ENCODE measurements at regions not wholly inside any gene's neighbourhood (a gene's known extent, or its start where the extent isn't known, plus 50 kb on each side); places are given as distances from the start of the nearest gene placed in this dataset.

GRCh38 chr4:59127743-59128142, 2017.6 kb upstream of the IGFBP7 start:
- Mint-ChIP-seq H3K27ac (no peak overlapping the region), H3K4me3 (no peak overlapping the region), H3K9me3 (peaks cover 7% of the 10 kb centered on the region), H3K36me3 (no peaks in the 10 kb centered on the region), H3K4me1 (no peaks in the 10 kb centered on the region), H3K27me3 (no peaks in the 10 kb centered on the region)

GRCh38 chr4:59135248-59135985, 2025.2 kb upstream of the IGFBP7 start:
- no peak overlapping the region for H3K4me3 Mint-ChIP-seq
- H3K27me3 Mint-ChIP-seq: no peaks in the 10 kb centered on the region
- H3K9me3 Mint-ChIP-seq: peaks cover 6% of the 10 kb centered on the region
- no peaks in the 10 kb centered on the region for H3K4me1 Mint-ChIP-seq
- no peaks in the 10 kb centered on the region for H3K36me3 Mint-ChIP-seq
- H3K27ac Mint-ChIP-seq: no peak overlapping the region

GRCh38 chr4:59161249-59161648, 2038.9 kb upstream of the ADGRL3 start:
- H3K4me1 Mint-ChIP-seq: no peaks in the 10 kb centered on the region
- H3K9me3 Mint-ChIP-seq: peaks cover 22% of the 10 kb centered on the region
- no peaks in the 10 kb centered on the region for H3K27me3 Mint-ChIP-seq
- H3K4me3 Mint-ChIP-seq: no peak overlapping the region
- no peaks in the 10 kb centered on the region for H3K36me3 Mint-ChIP-seq
- H3K27ac Mint-ChIP-seq: no peak overlapping the region

- Mint-ChIP-seq H3K9me3 (no peaks in the 10 kb centered on the region), H3K4me3 (no peak overlapping the region), H3K36me3 (no peaks in the 10 kb centered on the region), H3K27me3 (no peaks in the 10 kb centered on the region), H3K4me1 (no peaks in the 10 kb centered on the region), H3K27ac (no peak overlapping the region)
Observed at GRCh38 chr4:59175617-59176016, 2024.5 kb upstream of the ADGRL3 start.

GRCh38 chr4:59179372-59179771, 2020.8 kb upstream of the ADGRL3 start:
- no peaks in the 10 kb centered on the region for H3K27me3 Mint-ChIP-seq
- no peaks in the 10 kb centered on the region for H3K4me1 Mint-ChIP-seq
- H3K27ac Mint-ChIP-seq: no peak overlapping the region
- no peaks in the 10 kb centered on the region for H3K36me3 Mint-ChIP-seq
- no peaks in the 10 kb centered on the region for H3K9me3 Mint-ChIP-seq
- no peak overlapping the region for H3K4me3 Mint-ChIP-seq

- Mint-ChIP-seq H3K27ac (no peak overlapping the region), H3K36me3 (no peaks in the 10 kb centered on the region), H3K27me3 (no peaks in the 10 kb centered on the region), H3K4me3 (no peak overlapping the region), H3K9me3 (no peaks in the 10 kb centered on the region), H3K4me1 (no peaks in the 10 kb centered on the region)
Observed at GRCh38 chr4:59180161-59180560, 2020.0 kb upstream of the ADGRL3 start.

GRCh38 chr4:59180969-59181368, 2019.2 kb upstream of the ADGRL3 start:
- Mint-ChIP-seq H3K4me1 (no peaks in the 10 kb centered on the region), H3K36me3 (no peaks in the 10 kb centered on the region)

GRCh38 chr4:59195839-59196238, 2004.3 kb upstream of the ADGRL3 start:
- peaks cover 5% of the 10 kb centered on the region for H3K9me3 Mint-ChIP-seq
- no peaks in the 10 kb centered on the region for H3K27me3 Mint-ChIP-seq
- no peaks in the 10 kb centered on the region for H3K4me1 Mint-ChIP-seq
- H3K36me3 Mint-ChIP-seq: no peaks in the 10 kb centered on the region
- no peak overlapping the region for H3K4me3 Mint-ChIP-seq
- no peak overlapping the region for H3K27ac Mint-ChIP-seq

More at GRCh38 chr4:59180969-59181368, 2019.2 kb upstream of the ADGRL3 start:
- H3K4me3 Mint-ChIP-seq: no peak overlapping the region
- no peaks in the 10 kb centered on the region for H3K9me3 Mint-ChIP-seq
- H3K27me3 Mint-ChIP-seq: no peaks in the 10 kb centered on the region
- no peak overlapping the region for H3K27ac Mint-ChIP-seq

- Mint-ChIP-seq H3K4me1 (no peaks in the 10 kb centered on the region), H3K36me3 (no peaks in the 10 kb centered on the region), H3K9me3 (peaks cover 5% of the 10 kb centered on the region), H3K4me3 (no peak overlapping the region), H3K27me3 (no peaks in the 10 kb centered on the region), H3K27ac (no peak overlapping the region)
Observed at GRCh38 chr4:59200992-59201391, 1999.1 kb upstream of the ADGRL3 start.

- Mint-ChIP-seq H3K36me3 (no peaks in the 10 kb centered on the region), H3K4me1 (no peaks in the 10 kb centered on the region), H3K4me3 (no peak overlapping the region)
Observed at GRCh38 chr4:59217910-59218631, 1982.1 kb upstream of the ADGRL3 start.

GRCh38 chr4:59222221-59222620, 1977.9 kb upstream of the ADGRL3 start:
- H3K4me3 Mint-ChIP-seq: no peak overlapping the region
- H3K27ac Mint-ChIP-seq: no peak overlapping the region
- no peaks in the 10 kb centered on the region for H3K4me1 Mint-ChIP-seq
- peaks cover 6% of the 10 kb centered on the region for H3K9me3 Mint-ChIP-seq
- H3K36me3 Mint-ChIP-seq: no peaks in the 10 kb centered on the region
- H3K27me3 Mint-ChIP-seq: no peaks in the 10 kb centered on the region

More at GRCh38 chr4:59217910-59218631, 1982.1 kb upstream of the ADGRL3 start:
- Mint-ChIP-seq H3K27ac (no peak overlapping the region), H3K9me3 (peaks cover 6% of the 10 kb centered on the region), H3K27me3 (no peaks in the 10 kb centered on the region)

- Mint-ChIP-seq H3K9me3 (peaks cover 6% of the 10 kb centered on the region), H3K27ac (no peak overlapping the region), H3K27me3 (no peaks in the 10 kb centered on the region), H3K4me3 (no peak overlapping the region), H3K4me1 (no peaks in the 10 kb centered on the region), H3K36me3 (no peaks in the 10 kb centered on the region)
Observed at GRCh38 chr4:59223292-59223941, 1976.7 kb upstream of the ADGRL3 start.

- Mint-ChIP-seq H3K36me3 (no peaks in the 10 kb centered on the region), H3K9me3 (peaks cover 21% of the 10 kb centered on the region), H3K27me3 (no peaks in the 10 kb centered on the region)
Observed at GRCh38 chr4:59238212-59238611, 1961.9 kb upstream of the ADGRL3 start.

GRCh38 chr4:59240011-59240410, 1960.1 kb upstream of the ADGRL3 start:
- no peaks in the 10 kb centered on the region for H3K36me3 Mint-ChIP-seq
- H3K4me1 Mint-ChIP-seq: no peaks in the 10 kb centered on the region
- no peak overlapping the region for H3K27ac Mint-ChIP-seq
- H3K9me3 Mint-ChIP-seq: peaks cover 22% of the 10 kb centered on the region
- no peak overlapping the region for H3K4me3 Mint-ChIP-seq
- H3K27me3 Mint-ChIP-seq: no peaks in the 10 kb centered on the region

More at GRCh38 chr4:59238212-59238611, 1961.9 kb upstream of the ADGRL3 start:
- Mint-ChIP-seq H3K4me3 (no peak overlapping the region), H3K27ac (no peak overlapping the region), H3K4me1 (no peaks in the 10 kb centered on the region)

- no peaks in the 10 kb centered on the region for H3K27me3 Mint-ChIP-seq
Observed at GRCh38 chr4:59243038-59243437, 1957.1 kb upstream of the ADGRL3 start.

GRCh38 chr4:59247032-59247431, 1953.1 kb upstream of the ADGRL3 start:
- Mint-ChIP-seq H3K27me3 (no peaks in the 10 kb centered on the region), H3K27ac (no peak overlapping the region), H3K36me3 (no peaks in the 10 kb centered on the region), H3K4me1 (no peaks in the 10 kb centered on the region), H3K9me3 (peaks cover 17% of the 10 kb centered on the region), H3K4me3 (no peak overlapping the region)

More at GRCh38 chr4:59243038-59243437, 1957.1 kb upstream of the ADGRL3 start:
- no peak overlapping the region for H3K4me3 Mint-ChIP-seq
- H3K4me1 Mint-ChIP-seq: no peaks in the 10 kb centered on the region
- no peak overlapping the region for H3K27ac Mint-ChIP-seq
- no peaks in the 10 kb centered on the region for H3K36me3 Mint-ChIP-seq
- H3K9me3 Mint-ChIP-seq: peaks cover 17% of the 10 kb centered on the region

All from activated naive CD4-positive, alpha-beta T cell treated with anti-CD3 and anti-CD28 coated beads, Interleukin-2, amount 50 U/mL, for 24 hours (primary cell).